Heart right ventricle (tissue), 16 donors: ENCODE measurements at regions not wholly inside any gene's neighbourhood (a gene's known extent, or its start where the extent isn't known, plus 50 kb on each side); places are given as distances from the start of the nearest gene placed in this dataset.

Source experiments
- ATAC-seq, 8 donors: fragments of 200-7000 bp; cut with Tn5 transposase; one replicate each; pipeline ENCODE4 v1.9.1; 2020; ENCODE audit warnings: mild to moderate bottlenecking in 8 of 8, moderate library complexity in 8 of 8, moderate number of reproducible peaks in 1 of 8
- DNase-seq, 2 donors: peaks; one replicate each; pipeline ENCODE4 v3.0.0-alpha.2; 2020
- H3K27ac ChIP-seq, 10 donors: fragments of 200-600 bp; sonication (generic) in 2 of 10; one replicate each; pipeline versions ENCODE4 v1.5.0 to v1.8.0; 2020 to 2022; ENCODE audit warnings: mild to moderate bottlenecking in 3 of 10
- H3K27me3 ChIP-seq, 7 donors: fragments of 200-600 bp; one replicate each; pipeline ENCODE4 v1.8.0; 2021 to 2022; ENCODE audit warnings: mild to moderate bottlenecking in 2 of 7
- H3K36me3 ChIP-seq, 9 donors: fragments of 200-600 bp; sonication (generic) in 1 of 9; one replicate each; pipeline versions ENCODE4 v1.5.0 to v1.8.0; 2020 to 2022; ENCODE audit warnings: mild to moderate bottlenecking in 2 of 9
- H3K4me1 ChIP-seq, 9 donors: fragments of 200-600 bp; sonication (generic) in 1 of 9; one replicate each; pipeline versions ENCODE4 v1.5.0 to v1.8.0; 2020 to 2022; ENCODE audit warnings: mild to moderate bottlenecking in 4 of 9
- H3K4me3 ChIP-seq, 10 donors: fragments of 200-600 bp; sonication (generic) in 2 of 10; one replicate each; pipeline versions ENCODE4 v1.5.0 to v1.8.0; 2020 to 2022; ENCODE audit warnings: mild to moderate bottlenecking in 7 of 10, moderate library complexity in 2 of 10
- H3K9me3 ChIP-seq, 11 donors: fragments of 200-600 bp in 10 of 11; sonication (generic) in 2 of 11; one replicate each; pipeline versions ENCODE4 v1.5.0 to v1.8.0; 2013 to 2022; ENCODE audit warnings: mild to moderate bottlenecking in 2 of 11, control low read depth in 1 of 11, moderate library complexity in 1 of 11
- CTCF ChIP-seq, 9 donors: fragments of 200-600 bp; sonication (generic) in 2 of 9; IDR thresholded peaks; one replicate each; pipeline versions ENCODE4 v1.5.0 to v1.8.0; 2021 to 2022; ENCODE audit warnings: antibody characterized with exemption in 9 of 9, mild to moderate bottlenecking in 5 of 9, moderate library complexity in 1 of 9
- WGBS, 2 donors: extraction: QIAGEN DNeasy Blood & Tissue Kit; methylation state at CpG; one replicate each; pipeline ENCODE4 v1.1.7; 2013; ENCODE audit warnings: inconsistent platforms in 1 of 2; 5-methylcytosine and 5-hydroxymethylcytosine counted together
- intact Hi-C, 10 donors: fragments of 100-400 bp; cut with DNase I; formaldehyde crosslinking; loops; one replicate each; pipeline versions ENCODE4 v1.11.1 to v1.14.2; 2022
- donor health status: Arrhythmogenic right ventricular cardiomyopathy.
- donor health status: ischemic (EF 13 %, LVEDD 7.1; RV severe dilation, severe dysfunction).
- donor health status: healthy with polysubstance abuse.
- donor health status: DM: no; HTN: yes; CAD: no.
- donor health status: DM: no; HTN: no; CAD: no.
- donor health status: ischemic (EF 25% LVEDD 6.9; RV normal size, moderate dysfunction).
- donor health status: ischemic (EF 25% LVEDD 5.7; RV mildly dilated, moderate dysfunction).
- donor health status: healthy.
- donor health status: DM: yes; HTN: yes; CAD: no.
- donor health status: Ischemic cardiomyopathy.
- donor health status: ischemic (EF 35%, LVEDD 5.7; RV mildly dilated, moderate dysfunction).
- donor health status: nonischemic (EF 11% LVEDD 7.7; RV severe dilation, severe dysfunction).
- donor health status: DM: yes; HTN: yes; CAD: no.
- donor health status: PGD.
- donor health status: ischemic (EF 29% LVEDD 5.4; RV normal size, mild dysfunction).
- donor health status: nonischemic (EF 23%, LVEDD 6.1; RV moderate dilation, normal function).

GRCh38 chr2:150188177-150188576, 299.3 kb downstream of the RND3 start:
- no peak for ATAC-seq
- intact Hi-C loops: no loop called here
- H3K27me3 ChIP-seq: no peaks in the 10 kb centered on the region
- DNase-seq: no peak
- no peaks in the 10 kb centered on the region for H3K4me1 ChIP-seq
- H3K36me3 ChIP-seq: no peaks in the 10 kb centered on the region
- no peak overlapping the region for H3K27ac ChIP-seq
- 43 to 50% methylated on average over 4 of the region's 4 CpGs for WGBS, 2 donors
- H3K9me3 ChIP-seq: peaks cover 0 to 6% (median 0%) of the 10 kb centered on the region in 11 donors
- no peak for TF ChIP-seq CTCF (IDR thresholded peaks at IDR 0.05)
- H3K4me3 ChIP-seq: no peak overlapping the region

- no peak for ATAC-seq
- WGBS, 2 donors: 49 to 54% methylated on average over 5 of the region's 5 CpGs
- Histone ChIP-seq H3K9me3 (peaks cover 0 to 9% (median 0%) of the 10 kb centered on the region in 11 donors), H3K4me3 (no peak overlapping the region), H3K27me3 (no peaks in the 10 kb centered on the region), H3K36me3 (no peaks in the 10 kb centered on the region), H3K4me1 (no peaks in the 10 kb centered on the region), H3K27ac (no peak overlapping the region)
- intact Hi-C loops: no loop called here
- DNase-seq: no peak
- TF ChIP-seq CTCF (IDR thresholded peaks at IDR 0.05): no peak
Observed at GRCh38 chr2:150182566-150183235, 304.8 kb downstream of the RND3 start.

GRCh38 chr2:150178591-150178990, 308.9 kb downstream of the RND3 start:
- intact Hi-C loops: no loop called here
- no peaks in the 10 kb centered on the region for H3K27me3 ChIP-seq
- no peak for TF ChIP-seq CTCF (IDR thresholded peaks at IDR 0.05)

GRCh38 chr2:150174971-150175421, 312.5 kb downstream of the RND3 start:
- no peak for TF ChIP-seq CTCF (IDR thresholded peaks at IDR 0.05)
- intact Hi-C loops: no loop called here

More at GRCh38 chr2:150178591-150178990, 308.9 kb downstream of the RND3 start:
- Histone ChIP-seq H3K4me3 (no peak overlapping the region), H3K9me3 (peaks cover 0 to 3% (median 0%) of the 10 kb centered on the region in 11 donors), H3K36me3 (no peaks in the 10 kb centered on the region), H3K27ac (no peak overlapping the region), H3K4me1 (no peaks in the 10 kb centered on the region)
- no peak for ATAC-seq
- DNase-seq: no peak

More at GRCh38 chr2:150174971-150175421, 312.5 kb downstream of the RND3 start:
- 82 to 100% methylated on average over 1 of the region's 1 CpG for WGBS, 2 donors
- Histone ChIP-seq H3K4me1 (no peaks in the 10 kb centered on the region), H3K9me3 (no peaks in the 10 kb centered on the region), H3K27me3 (no peaks in the 10 kb centered on the region), H3K27ac (no peak overlapping the region), H3K36me3 (no peaks in the 10 kb centered on the region), H3K4me3 (no peak overlapping the region)
- DNase-seq: no peak
- no peak for ATAC-seq
